Endodermal cell (in vitro differentiated cells): ENCODE measurements at regions not wholly inside any gene's neighbourhood (a gene's known extent, or its start where the extent isn't known, plus 50 kb on each side); places are given as distances from the start of the nearest gene placed in this dataset.

ENCODE experiments used
- DNase-seq: peaks from one replicate; pipeline ENCODE4 v3.0.0-alpha.2; 2017
- H3K27ac ChIP-seq: 2 replicates; pipeline ENCODE4 v1.5.1; 2013; ENCODE audit warnings: mild to moderate bottlenecking, low read depth, low read length, moderate library complexity
- H3K27me3 ChIP-seq: 2 replicates; pipeline ENCODE4 v1.6.1; 2013; ENCODE audit warnings: mild to moderate bottlenecking, low read length, moderate library complexity; ENCODE audit not compliant: insufficient read depth, control insufficient read depth, poor library complexity, severe bottlenecking
- H3K36me3 ChIP-seq: 2 replicates; pipeline ENCODE4 v1.7.0; 2013; ENCODE audit warnings: mild to moderate bottlenecking, low read length, moderate library complexity; ENCODE audit not compliant: control insufficient read depth, insufficient read depth
- H3K4me1 ChIP-seq: one replicate; pipeline ENCODE4 v1.7.0; 2013; ENCODE audit warnings: low read length; ENCODE audit not compliant: control insufficient read depth, insufficient read depth
- H3K4me3 ChIP-seq: 2 replicates; pipeline ENCODE4 v1.5.1; 2013; ENCODE audit warnings: mild to moderate bottlenecking, low read length, moderate library complexity
- H3K9ac ChIP-seq: 2 replicates; pipeline ENCODE4 v1.6.1; 2013; ENCODE audit warnings: mild to moderate bottlenecking, low read length, moderate library complexity; ENCODE audit not compliant: poor library complexity, severe bottlenecking; ENCODE audit errors: extremely low read depth
- H3K9me3 ChIP-seq: 2 replicates; pipeline ENCODE4 v1.6.1; 2013; ENCODE audit warnings: mild to moderate bottlenecking, low read length, moderate library complexity; ENCODE audit not compliant: control insufficient read depth
- H3K27ac Mint-ChIP-seq: 2 replicates; pipeline ENCODE4 v1.8.0; 2020; ENCODE audit warnings: mixed read lengths
- H3K27me3 Mint-ChIP-seq: 2 replicates; pipeline ENCODE4 v1.8.0; 2021; ENCODE audit warnings: mild to moderate bottlenecking, mixed read lengths; ENCODE audit not compliant: insufficient read depth
- H3K36me3 Mint-ChIP-seq: 2 replicates; pipeline ENCODE4 v1.8.0; 2020; ENCODE audit warnings: low read depth, mixed read lengths
- H3K4me1 Mint-ChIP-seq: 2 replicates; pipeline ENCODE4 v1.8.0; 2020; ENCODE audit warnings: mixed read lengths
- H3K4me3 Mint-ChIP-seq: 2 replicates; pipeline ENCODE4 v1.8.0; 2020; ENCODE audit warnings: mild to moderate bottlenecking, moderate library complexity, mixed read lengths
- H3K9me3 Mint-ChIP-seq: 2 replicates; pipeline ENCODE4 v1.8.0; 2020; ENCODE audit warnings: mild to moderate bottlenecking, mixed read lengths
- WGBS, 2 experiments: methylation state at CpG; one replicate each; pipeline versions ENCODE4 v1.1.5 to v1.1.7; 2013; ENCODE audit warnings: missing lambda C conversion rate in 2 of 2, mixed read lengths in 1 of 2; ENCODE audit not compliant: insufficient coverage in 1 of 2, insufficient read length in 1 of 2; 5-methylcytosine and 5-hydroxymethylcytosine counted together
- TF ChIP-seq, protein P1 (sequence below): fragments of 200-600 bp; sonication (generic); conservative IDR thresholded peaks from 2 replicates; pipeline ENCODE4 v1.5.0; 2021; ENCODE audit warnings: antibody characterized with exemption, mild to moderate bottlenecking

DNA sequence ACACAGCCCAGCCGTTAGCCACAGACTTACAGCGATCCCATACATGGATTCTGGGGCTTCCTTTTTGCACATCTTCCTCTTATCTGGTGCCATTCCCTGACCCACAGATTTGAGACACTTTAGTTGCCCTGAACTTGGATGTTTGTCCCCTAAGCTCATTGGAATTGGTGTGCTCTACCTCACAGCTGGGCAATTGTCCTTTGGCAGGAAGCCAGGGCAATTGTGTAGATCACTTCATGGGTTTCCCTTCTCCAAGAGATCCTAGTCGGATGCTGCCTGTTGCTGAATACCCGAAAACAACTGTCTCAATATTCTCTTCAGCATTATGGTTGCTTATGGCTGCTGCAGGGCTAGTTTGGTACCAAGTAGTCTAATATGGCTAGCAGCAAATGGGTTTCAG lies 470.7 kb upstream of the MKI67 start:
- no peaks in the 10 kb centered on the region for H3K4me1 Mint-ChIP-seq
- Histone ChIP-seq H3K4me3 (no peak overlapping the region), H3K36me3 (no peaks in the 10 kb centered on the region), H3K27ac (no peak overlapping the region), H3K9me3 (no peaks in the 10 kb centered on the region), H3K9ac (no peak overlapping the region), H3K4me1 (no peaks in the 10 kb centered on the region), H3K27me3 (no peaks in the 10 kb centered on the region)
- H3K36me3 Mint-ChIP-seq = no peaks in the 10 kb centered on the region
- no peak overlapping the region for H3K27ac Mint-ChIP-seq
- H3K4me3 Mint-ChIP-seq = no peak overlapping the region
- no peak for DNase-seq
- 93% methylated on average over 3 to 4 of the region's 4 CpGs for WGBS, 2 experiments
- TF ChIP-seq, protein P1, sequence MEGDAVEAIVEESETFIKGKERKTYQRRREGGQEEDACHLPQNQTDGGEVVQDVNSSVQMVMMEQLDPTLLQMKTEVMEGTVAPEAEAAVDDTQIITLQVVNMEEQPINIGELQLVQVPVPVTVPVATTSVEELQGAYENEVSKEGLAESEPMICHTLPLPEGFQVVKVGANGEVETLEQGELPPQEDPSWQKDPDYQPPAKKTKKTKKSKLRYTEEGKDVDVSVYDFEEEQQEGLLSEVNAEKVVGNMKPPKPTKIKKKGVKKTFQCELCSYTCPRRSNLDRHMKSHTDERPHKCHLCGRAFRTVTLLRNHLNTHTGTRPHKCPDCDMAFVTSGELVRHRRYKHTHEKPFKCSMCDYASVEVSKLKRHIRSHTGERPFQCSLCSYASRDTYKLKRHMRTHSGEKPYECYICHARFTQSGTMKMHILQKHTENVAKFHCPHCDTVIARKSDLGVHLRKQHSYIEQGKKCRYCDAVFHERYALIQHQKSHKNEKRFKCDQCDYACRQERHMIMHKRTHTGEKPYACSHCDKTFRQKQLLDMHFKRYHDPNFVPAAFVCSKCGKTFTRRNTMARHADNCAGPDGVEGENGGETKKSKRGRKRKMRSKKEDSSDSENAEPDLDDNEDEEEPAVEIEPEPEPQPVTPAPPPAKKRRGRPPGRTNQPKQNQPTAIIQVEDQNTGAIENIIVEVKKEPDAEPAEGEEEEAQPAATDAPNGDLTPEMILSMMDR = no peak
- H3K9me3 Mint-ChIP-seq = peaks cover 9% of the 10 kb centered on the region
- H3K27me3 Mint-ChIP-seq = peaks cover 3% of the 10 kb centered on the region

DNA sequence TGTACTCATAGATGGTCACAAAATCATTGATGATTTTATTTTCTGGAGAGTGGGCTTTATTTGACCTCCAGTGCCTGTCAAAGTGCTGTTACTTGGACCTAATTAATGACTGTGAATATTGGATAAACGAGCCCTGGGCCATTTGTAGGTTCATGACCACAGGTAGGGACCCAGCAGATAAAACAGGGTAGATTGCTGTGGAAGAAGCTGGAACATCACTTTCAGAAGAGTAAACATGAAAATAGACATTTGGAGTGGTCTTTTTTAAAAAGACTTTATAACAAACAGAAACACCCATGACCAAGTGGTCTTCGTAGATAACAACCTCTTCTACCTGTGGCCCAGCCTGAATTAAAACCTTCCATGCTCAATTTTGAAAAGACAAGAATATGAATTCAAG lies 472.8 kb upstream of the MKI67 start:
- H3K4me3 Mint-ChIP-seq = no peak overlapping the region
- 93 to 100% methylated on average over 1 of the region's 2 CpGs for WGBS, 2 experiments

DNA sequence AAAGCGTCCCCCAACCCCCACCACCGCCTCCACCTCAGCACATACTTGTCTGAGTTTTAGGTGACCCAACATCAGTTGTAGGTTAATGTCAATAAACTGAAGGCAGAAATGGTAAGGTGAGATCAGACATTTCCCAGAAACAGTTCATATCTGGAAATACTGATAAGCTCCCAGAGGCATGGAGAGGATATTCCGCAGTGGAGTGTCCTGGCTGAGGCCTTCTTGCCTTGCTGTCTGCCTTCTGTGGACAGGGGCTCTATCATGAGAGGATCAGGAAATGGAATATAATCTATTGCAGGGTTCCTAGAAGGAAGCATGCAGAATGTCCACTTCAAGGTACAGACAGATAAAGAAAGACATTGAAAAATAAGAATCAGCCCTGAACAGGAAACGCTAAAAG lies 473.3 kb upstream of the MKI67 start:
- Histone ChIP-seq H3K4me3 (no peak overlapping the region), H3K36me3 (no peaks in the 10 kb centered on the region), H3K9ac (no peak overlapping the region), H3K4me1 (no peaks in the 10 kb centered on the region), H3K27me3 (no peaks in the 10 kb centered on the region), H3K27ac (no peak overlapping the region), H3K9me3 (peaks cover 4% of the 10 kb centered on the region)
- H3K27me3 Mint-ChIP-seq = no peaks in the 10 kb centered on the region
- H3K4me3 Mint-ChIP-seq = no peak overlapping the region
- H3K4me1 Mint-ChIP-seq = no peaks in the 10 kb centered on the region
- no peak overlapping the region for H3K27ac Mint-ChIP-seq
- TF ChIP-seq, protein P1 = no peak
- WGBS, 2 experiments = 96 to 100% methylated on average over 1 to 4 of the region's 4 CpGs
- H3K9me3 Mint-ChIP-seq = peaks cover 4% of the 10 kb centered on the region
- no peaks in the 10 kb centered on the region for H3K36me3 Mint-ChIP-seq
- DNase-seq = no peak

More for the DNA sequence above, 472.8 kb upstream of the MKI67 start:
- Histone ChIP-seq H3K4me1 (no peaks in the 10 kb centered on the region), H3K27ac (no peak overlapping the region), H3K4me3 (no peak overlapping the region), H3K36me3 (no peaks in the 10 kb centered on the region), H3K27me3 (no peaks in the 10 kb centered on the region), H3K9me3 (peaks cover 4% of the 10 kb centered on the region), H3K9ac (no peak overlapping the region)
- TF ChIP-seq, protein P1 = no peak
- H3K4me1 Mint-ChIP-seq = no peaks in the 10 kb centered on the region
- H3K9me3 Mint-ChIP-seq = peaks cover 8% of the 10 kb centered on the region
- no peak for DNase-seq
- H3K27me3 Mint-ChIP-seq = no peaks in the 10 kb centered on the region
- H3K36me3 Mint-ChIP-seq = no peaks in the 10 kb centered on the region
- H3K27ac Mint-ChIP-seq = no peak overlapping the region
